Breast epithelium (tissue), 3 donors: ENCODE measurements at regions not wholly inside any gene's neighbourhood (a gene's known extent, or its start where the extent isn't known, plus 50 kb on each side); places are given as distances from the start of the nearest gene placed in this dataset.

ENCODE experiments used
- CTCF ChIP-seq, 3 donors: fragments of 450-650 bp; IDR thresholded peaks; one replicate each; pipeline ENCODE4 v1.5.1; 2016 to 2017; ENCODE audit warnings: antibody characterized with exemption in 3 of 3, mild to moderate bottlenecking in 3 of 3, moderate library complexity in 3 of 3
- POLR2A ChIP-seq: fragments of 450-650 bp; IDR thresholded peaks from one replicate; pipeline ENCODE4 v1.6.1; 2016; ENCODE audit warnings: antibody characterized with exemption, mild to moderate bottlenecking, moderate library complexity
- POLR2AphosphoS5 ChIP-seq, 3 donors: sonication (generic); formaldehyde crosslinking; IDR thresholded peaks; one replicate each; pipeline ENCODE4 v1.6.1; 2017; ENCODE audit warnings: antibody characterized with exemption in 3 of 3

GRCh38 chr16:85262558-85263238 lies 150.4 kb upstream of the CIBAR2 start:
- TF ChIP-seq POLR2A: no peak
- TF ChIP-seq CTCF (IDR thresholded peaks at IDR 0.05): no peak
- TF ChIP-seq POLR2AphosphoS5 (IDR thresholded peaks at IDR 0.05): no peak
